Left ventricle myocardium inferior (tissue), 1 donor: ENCODE measurements at regions not wholly inside any gene's neighbourhood (a gene's known extent, or its start where the extent isn't known, plus 50 kb on each side); places are given as distances from the start of the nearest gene placed in this dataset.

Experiments used
- DNase-seq: peaks from one replicate; pipeline ENCODE4 v3.0.0-alpha.2; 2020
- H3K27ac ChIP-seq: fragments of 200-600 bp; replicated peaks from 2 replicates; pipeline ENCODE4 v1.8.0; 2021
- H3K27me3 ChIP-seq: fragments of 200-600 bp; 2 replicates; pipeline ENCODE4 v1.8.0; 2021; ENCODE audit warnings: low read depth
- H3K36me3 ChIP-seq: fragments of 200-600 bp; 2 replicates; pipeline ENCODE4 v1.8.0; 2021
- H3K4me1 ChIP-seq: fragments of 200-600 bp; 2 replicates; pipeline ENCODE4 v1.8.0; 2021
- H3K4me3 ChIP-seq: fragments of 200-600 bp; 2 replicates; pipeline ENCODE4 v1.8.0; 2021; ENCODE audit warnings: mild to moderate bottlenecking, moderate library complexity
- H3K9me3 ChIP-seq: fragments of 200-600 bp; replicated peaks from 2 replicates; pipeline ENCODE4 v1.8.0; 2021
- intact Hi-C: fragments of 100-400 bp; cut with micrococcal nuclease; formaldehyde crosslinking; loops from one replicate; pipeline ENCODE4 v1.11.0; 2022
- TF ChIP-seq, protein P1 (sequence below): fragments of 200-600 bp; IDR thresholded peaks from 2 replicates; pipeline ENCODE4 v1.8.0; 2021; ENCODE audit warnings: antibody characterized with exemption, mild to moderate bottlenecking, borderline replicate concordance
- donor health status: DM: no; HTN: yes; CAD: no; lungs with severe emphysema.

DNA sequence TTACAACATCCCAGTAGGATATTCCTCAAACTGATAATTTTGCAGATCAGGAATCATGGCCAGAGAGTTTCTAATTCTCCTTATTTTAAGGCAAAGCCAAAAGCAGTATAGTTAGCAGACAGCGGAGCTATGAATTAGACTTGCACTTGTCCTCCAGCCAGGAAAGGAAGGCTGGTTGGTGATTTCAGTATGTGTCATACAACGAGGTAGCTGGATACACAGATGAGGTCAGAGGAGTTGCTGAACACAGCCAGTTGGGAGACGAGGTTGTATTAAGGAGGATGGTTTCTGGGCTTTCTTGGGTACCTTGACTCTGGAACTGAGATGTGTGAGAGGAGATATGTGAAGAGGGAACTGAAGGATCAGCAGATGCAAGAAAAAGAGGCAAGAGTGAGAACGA, 185.2 kb downstream of the SOX11 start:
- Histone ChIP-seq H3K9me3 (peaks cover 16% of the 10 kb centered on the region), H3K4me1 (no peaks in the 10 kb centered on the region), H3K36me3 (no peaks in the 10 kb centered on the region), H3K27me3 (no peaks in the 10 kb centered on the region), H3K27ac (no peak overlapping the region), H3K4me3 (no peak overlapping the region)
- intact Hi-C loops, result no loop called here
- no peak for DNase-seq
- TF ChIP-seq, protein P1, sequence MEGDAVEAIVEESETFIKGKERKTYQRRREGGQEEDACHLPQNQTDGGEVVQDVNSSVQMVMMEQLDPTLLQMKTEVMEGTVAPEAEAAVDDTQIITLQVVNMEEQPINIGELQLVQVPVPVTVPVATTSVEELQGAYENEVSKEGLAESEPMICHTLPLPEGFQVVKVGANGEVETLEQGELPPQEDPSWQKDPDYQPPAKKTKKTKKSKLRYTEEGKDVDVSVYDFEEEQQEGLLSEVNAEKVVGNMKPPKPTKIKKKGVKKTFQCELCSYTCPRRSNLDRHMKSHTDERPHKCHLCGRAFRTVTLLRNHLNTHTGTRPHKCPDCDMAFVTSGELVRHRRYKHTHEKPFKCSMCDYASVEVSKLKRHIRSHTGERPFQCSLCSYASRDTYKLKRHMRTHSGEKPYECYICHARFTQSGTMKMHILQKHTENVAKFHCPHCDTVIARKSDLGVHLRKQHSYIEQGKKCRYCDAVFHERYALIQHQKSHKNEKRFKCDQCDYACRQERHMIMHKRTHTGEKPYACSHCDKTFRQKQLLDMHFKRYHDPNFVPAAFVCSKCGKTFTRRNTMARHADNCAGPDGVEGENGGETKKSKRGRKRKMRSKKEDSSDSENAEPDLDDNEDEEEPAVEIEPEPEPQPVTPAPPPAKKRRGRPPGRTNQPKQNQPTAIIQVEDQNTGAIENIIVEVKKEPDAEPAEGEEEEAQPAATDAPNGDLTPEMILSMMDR, result no peak

DNA sequence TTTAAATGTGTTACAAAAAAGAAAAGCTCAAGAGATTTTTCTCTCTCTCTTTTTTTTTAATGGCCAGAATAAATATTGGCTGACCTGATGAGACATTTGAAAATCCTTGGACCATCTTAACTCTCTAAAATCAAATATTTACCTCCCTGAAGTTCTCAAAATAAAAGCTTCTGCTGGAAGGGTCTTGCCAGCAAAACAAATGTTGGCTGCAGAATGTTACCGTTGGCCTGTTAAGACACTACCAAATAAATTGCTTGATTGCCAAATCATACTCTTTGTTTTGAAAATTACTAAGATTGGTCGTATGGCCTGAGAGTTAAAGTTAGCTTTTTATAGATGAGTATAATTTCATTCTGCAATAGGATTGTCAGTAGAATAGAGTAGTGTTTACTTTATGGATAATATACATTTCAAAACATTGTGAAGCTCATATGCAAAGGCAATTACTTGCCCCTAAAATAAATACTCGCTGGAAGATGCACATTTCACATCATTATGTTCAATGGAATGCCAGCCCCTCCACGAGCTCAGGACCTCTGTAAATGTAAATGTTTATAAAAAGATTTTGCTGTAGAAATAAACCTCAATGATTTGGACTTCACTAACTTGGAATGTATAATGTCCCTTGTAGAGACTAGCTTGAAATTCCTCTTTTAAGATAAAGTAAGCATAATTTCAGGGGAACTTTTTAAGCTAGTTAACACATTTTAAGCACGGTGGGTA, 193.4 kb downstream of the SOX11 start:
- H3K27ac ChIP-seq, result no peak overlapping the region
- H3K4me3 ChIP-seq, result no peak overlapping the region
- H3K9me3 ChIP-seq, result no peaks in the 10 kb centered on the region

DNA sequence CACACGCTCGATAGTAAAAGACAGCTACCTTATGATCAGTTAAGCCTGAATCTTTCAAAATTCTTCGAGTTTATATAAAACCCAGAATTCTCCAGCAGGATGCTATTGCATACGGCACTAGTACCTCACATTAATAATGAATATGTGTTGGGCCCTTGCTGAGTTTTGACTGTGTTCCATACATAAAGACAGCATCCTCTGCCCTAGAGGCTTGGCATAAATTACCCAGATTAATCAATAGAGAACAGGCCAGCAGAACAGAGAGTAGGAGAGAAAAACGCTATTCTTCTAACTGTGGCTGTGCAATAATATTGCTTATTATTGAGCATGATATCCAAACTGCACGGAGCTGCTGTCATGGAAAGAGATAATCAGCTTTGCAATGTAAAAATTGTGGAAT, 194.3 kb downstream of the SOX11 start:
- no peaks in the 10 kb centered on the region for H3K36me3 ChIP-seq
- H3K27me3 ChIP-seq, result no peaks in the 10 kb centered on the region
- intact Hi-C loops, result no loop called here

More for the DNA sequence above, 193.4 kb downstream of the SOX11 start:
- no peak for DNase-seq
- intact Hi-C loops, result no loop called here
- TF ChIP-seq, protein P1, result no peak
- H3K36me3 ChIP-seq, result no peaks in the 10 kb centered on the region
- no peaks in the 10 kb centered on the region for H3K27me3 ChIP-seq
- no peaks in the 10 kb centered on the region for H3K4me1 ChIP-seq

DNA sequence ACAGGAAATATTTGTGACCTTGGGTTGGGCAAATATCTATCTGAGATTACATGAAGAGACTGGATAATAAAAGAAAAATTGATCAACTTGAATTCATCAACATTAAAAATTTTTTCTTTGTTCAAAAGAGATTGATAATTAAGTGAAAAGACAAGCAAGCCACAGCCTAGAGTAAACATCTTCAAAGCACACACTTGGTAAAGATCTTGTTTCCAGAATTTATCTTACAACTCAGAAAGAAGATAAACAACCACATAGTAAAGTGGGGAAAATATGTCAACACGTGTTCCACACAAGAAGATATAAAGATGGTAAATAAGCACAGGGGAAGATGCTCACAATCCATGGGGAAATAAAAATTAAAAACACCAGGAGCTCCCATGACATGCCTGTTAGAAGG, 195.9 kb downstream of the SOX11 start:
- H3K27me3 ChIP-seq, result no peaks in the 10 kb centered on the region
- no peaks in the 10 kb centered on the region for H3K9me3 ChIP-seq
- H3K4me3 ChIP-seq, result no peak overlapping the region
- no peaks in the 10 kb centered on the region for H3K4me1 ChIP-seq
- DNase-seq, result no peak
- TF ChIP-seq, protein P1, result no peak
- intact Hi-C loops, result no loop called here
- no peak overlapping the region for H3K27ac ChIP-seq
- H3K36me3 ChIP-seq, result no peaks in the 10 kb centered on the region

More for the DNA sequence above, 194.3 kb downstream of the SOX11 start:
- Histone ChIP-seq H3K4me1 (no peaks in the 10 kb centered on the region), H3K4me3 (no peak overlapping the region), H3K27ac (no peak overlapping the region), H3K9me3 (no peaks in the 10 kb centered on the region)
- DNase-seq, result no peak
- TF ChIP-seq, protein P1, result no peak

DNA sequence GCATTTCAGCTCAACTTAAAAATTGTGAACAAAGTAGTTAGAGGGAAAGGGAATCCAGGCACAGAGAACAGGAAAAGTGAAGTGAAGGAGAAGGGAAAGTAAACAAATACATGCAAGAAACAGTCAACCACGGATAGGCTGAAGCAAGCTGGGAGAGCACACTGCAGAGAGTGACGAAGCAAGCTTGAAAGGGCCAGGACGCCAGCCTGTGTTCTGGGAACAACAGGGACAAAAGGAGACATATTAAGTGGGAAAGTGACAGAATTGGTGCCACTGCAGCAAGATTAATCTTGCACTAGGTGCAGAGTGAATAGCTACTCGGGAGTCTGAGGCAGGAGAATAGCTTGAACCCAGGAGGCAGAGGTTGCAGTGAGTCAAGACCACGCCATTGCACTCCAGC, 197.3 kb downstream of the SOX11 start:
- H3K4me1 ChIP-seq, result no peaks in the 10 kb centered on the region
- no peaks in the 10 kb centered on the region for H3K9me3 ChIP-seq
- H3K27ac ChIP-seq, result no peak overlapping the region
- TF ChIP-seq, protein P1, result no peak
- intact Hi-C loops, result no loop called here
- no peak overlapping the region for H3K4me3 ChIP-seq
- no peaks in the 10 kb centered on the region for H3K27me3 ChIP-seq
- no peak for DNase-seq
- no peaks in the 10 kb centered on the region for H3K36me3 ChIP-seq
